T-helper 2 cell (primary cell): ENCODE measurements at regions not wholly inside any gene's neighbourhood (a gene's known extent, or its start where the extent isn't known, plus 50 kb on each side); places are given as distances from the start of the nearest gene placed in this dataset.
"Not testable (repeated sequence)": the region's sequence is repeated elsewhere in the genome, so short reads cannot be mapped to it uniquely, and the experiment has no call there.

ENCODE experiments used
- DNase-seq, 5 experiments: peaks; one replicate each; pipeline versions ENCODE4 v3.0.0 to v3.0.0-alpha.2; 2012 to 2022

DNA sequence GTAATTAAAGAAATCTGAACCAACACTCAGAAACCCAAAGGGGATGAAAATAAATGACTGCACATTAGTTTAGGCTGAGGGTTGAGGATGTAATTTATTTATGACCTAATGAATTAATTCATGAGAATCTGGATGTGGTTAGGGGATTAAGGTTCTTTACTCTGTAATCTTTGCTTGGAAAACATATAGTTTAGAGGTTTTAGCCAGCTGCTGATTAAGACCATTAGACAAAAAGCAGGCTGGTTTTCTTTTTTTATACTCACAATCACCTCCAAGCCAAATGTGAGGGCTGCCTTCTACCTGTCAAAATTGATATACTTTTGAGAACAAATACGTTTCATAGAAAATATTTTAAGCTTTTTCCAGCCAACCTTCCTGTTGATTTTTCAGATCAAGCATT is 2705.8 kb downstream of the PCDH7 start:
- DNase-seq = no peak

DNA sequence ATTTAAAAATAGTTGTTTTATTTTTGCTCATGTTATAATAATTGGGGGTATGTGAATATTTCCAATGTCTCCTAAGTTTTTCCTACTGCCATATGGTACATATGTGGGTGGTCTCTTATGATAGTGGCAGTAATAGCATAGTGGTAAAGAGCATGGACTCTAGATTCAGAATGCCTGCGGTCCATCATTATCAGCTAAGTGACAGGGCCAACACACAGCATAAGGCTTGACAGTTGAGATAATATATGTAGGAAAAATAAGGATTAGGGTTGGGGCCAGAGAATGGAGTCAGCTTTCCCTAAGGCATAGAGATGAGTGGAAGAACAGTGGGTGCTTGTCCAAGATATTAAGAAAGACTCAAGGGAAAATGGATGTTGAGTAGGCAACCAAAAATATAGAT is 2707.5 kb downstream of the PCDH7 start:
- DNase-seq = no peak

DNA sequence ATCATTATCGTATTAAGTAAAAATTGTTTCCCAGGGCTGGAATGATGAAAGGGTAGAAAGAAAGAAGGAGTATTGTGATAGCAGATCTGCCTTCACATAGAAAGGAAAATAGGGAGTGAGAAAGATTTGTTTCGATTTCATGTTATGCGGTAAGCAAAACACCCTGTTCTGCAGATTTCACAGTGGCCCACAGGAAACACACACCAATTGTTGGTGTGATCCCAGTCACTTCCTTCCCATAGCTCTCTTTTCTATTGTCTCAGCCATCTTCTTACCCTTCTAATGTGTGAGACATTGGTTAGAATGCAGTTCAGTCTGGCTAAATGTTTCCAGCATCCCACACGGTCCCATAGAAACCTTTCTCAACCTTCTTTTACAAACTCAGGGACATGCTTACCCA is 2709.8 kb downstream of the PCDH7 start:
- DNase-seq = no peak

DNA sequence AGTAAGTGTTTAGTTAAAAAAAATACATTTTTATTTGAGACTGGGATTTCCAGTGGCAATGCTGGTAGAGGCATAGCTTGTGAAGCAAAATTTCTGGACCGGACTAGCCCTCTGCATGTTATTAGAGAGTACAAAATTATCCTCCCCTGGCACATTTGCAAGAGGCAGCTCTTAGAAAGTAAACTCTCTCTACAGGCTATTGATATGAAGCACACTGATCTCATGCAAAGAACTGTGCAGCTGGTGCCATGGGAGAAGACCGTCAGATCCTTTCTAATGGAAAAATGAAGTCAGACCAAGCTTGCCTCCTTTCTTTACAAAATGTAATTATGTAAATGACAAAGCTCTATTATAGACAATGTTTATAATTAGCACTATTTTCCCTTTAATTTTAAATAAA is 2717.2 kb downstream of the PCDH7 start:
- DNase-seq = no peak

DNA sequence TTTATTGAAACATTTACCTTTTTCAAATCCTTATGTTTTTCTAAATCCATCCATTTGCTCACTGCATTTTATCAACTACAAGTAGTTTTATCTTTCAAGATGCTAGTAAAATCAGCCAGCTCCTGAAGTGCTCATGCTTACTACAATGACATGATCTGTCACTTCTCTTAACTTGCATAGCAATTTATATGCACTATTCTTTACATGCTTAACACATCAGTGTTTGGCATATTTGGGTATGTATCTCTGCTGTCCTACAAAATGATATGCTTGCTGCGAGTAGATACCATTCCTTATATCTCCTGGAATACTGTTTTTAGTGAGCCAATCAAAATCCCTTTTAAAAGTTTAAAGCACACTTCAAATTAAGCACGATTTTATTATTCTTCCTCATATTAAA is 2726.8 kb downstream of the PCDH7 start:
- DNase-seq = no peak

DNA sequence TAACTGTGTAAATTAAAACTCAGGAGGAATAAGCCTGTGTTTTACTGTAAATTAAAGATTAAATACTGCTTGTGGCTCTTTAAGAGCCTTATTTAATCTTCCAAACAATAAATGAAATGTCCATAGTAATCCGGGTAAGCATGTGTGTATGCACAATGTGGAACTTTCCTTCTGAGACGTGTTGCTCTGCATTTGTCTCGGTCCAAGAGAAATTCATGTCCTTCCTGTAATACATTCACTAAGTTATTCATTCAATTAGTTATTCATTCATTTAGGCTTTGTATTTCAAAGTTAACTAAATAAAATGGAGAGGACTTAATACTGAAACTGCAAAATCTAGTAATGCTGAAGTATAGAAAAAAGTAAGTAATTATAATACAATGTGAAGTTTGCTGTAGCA is 2728.8 kb downstream of the PCDH7 start:
- DNase-seq = no peak

DNA sequence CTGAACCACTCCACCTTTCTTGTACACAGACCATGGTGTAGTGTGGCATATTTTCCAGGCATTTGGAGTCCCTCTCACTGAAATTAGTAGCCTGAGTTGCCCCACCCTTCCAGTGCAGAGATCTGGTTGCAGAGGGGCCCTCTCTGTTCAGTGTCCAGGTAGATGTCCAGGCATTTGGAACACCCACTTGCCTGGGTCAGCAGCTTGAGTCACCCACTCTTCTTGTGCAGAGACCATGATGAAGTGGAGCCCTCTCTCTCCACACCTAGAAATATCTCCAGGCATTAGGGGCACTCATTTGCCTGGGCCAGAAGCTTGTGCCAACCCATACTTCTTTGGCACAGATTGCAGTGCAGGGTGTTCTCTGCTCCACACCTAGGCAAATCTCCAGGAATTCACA is 2733.3 kb downstream of the PCDH7 start:
- no peak for DNase-seq

DNA sequence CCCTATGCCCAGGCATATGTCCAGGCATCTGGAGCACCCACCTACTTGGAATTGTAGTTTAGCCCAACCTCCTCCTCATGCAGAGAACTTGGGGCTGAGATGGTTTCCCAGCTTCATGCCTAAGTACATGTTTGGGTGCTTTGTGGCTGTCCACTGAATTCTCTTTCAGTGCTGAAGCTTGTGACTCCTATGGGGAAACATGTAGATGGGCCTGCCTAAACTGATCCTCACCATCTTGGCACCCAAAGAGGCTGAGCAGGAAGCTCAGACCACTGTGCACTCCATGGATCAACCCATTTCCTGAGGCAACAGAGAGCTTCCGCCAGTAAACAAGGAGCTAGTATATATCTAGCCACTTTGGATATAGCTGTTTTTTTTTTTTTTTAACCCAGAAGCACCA is 2733.7 kb downstream of the PCDH7 start:
- DNase-seq = no peak

DNA sequence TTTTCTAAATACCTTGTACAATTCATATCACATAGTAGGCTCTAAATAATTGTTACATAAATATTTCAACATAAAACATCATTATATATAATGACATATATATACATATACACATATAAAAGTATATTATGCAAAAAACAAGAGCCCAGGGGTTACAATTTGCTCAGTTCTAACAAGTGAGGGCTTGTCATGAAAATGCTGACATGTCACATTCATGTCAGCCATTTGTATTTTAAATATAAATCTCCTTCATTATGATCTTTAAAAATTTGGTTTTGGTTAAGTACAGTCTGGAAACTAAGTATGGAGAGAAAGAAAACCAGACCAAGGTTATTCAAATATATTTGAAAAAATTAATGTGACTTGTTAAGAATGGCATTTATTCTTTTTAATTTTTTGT is 2745.4 kb downstream of the PCDH7 start:
- DNase-seq = no peak

DNA sequence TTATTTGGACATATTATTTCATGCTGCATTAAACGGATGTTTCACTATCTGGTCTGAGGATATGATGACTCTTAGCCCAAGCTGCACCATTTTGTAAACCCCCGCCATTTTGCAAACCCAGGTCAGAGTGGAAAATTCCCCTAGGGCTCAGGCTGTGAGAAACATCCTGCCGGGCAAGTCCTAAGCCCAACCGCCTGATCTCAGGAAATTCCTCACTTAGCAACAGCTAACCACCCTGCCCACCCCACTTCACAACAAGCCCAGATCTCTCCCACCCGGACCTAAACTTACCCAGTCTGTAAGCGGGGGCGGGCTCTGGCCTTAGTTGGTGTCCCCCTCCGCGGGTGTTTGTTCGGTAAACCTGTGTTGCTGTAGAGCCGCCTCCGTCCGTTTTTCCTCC is 2747.1 kb downstream of the PCDH7 start:
- no peak for DNase-seq

DNA sequence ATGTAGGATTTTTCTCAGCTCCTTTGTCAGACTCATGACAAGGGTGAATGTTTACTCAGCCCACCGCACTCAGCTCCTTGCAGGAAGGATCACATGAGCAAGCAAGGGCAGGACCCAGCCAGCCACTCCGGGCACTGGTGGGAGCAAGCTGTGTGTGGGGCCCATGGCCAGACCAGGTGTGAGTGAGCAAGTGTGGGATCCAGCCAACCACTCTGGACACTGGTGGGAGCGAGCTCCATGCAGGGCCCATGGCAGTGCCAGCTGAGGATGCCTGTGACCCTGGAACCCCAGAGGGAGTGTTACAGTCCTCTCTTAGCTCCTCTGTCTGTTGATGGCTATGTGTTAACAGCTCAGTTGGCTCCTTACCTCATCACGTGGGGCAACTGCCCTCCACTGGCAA is 2750.6 kb downstream of the PCDH7 start:
- DNase-seq = no peak

DNA sequence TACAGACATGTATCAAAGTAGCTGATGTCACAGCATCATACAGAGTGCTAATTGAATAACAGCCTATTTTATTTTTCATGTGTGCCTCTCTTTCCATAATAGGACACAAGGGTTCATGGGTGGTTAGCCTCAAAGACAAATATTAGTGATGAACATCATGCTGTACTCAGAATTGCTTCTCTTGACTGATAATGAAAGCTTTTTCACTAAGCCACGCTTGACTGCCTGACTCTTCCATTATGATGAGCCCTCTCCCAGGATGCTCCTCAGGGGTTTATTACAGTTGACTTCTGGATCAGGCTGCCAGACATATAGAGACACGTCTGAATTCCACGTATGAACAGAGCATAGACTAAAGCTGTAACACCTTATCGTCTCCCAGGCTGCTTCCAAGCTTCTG is 2757.5 kb downstream of the PCDH7 start:
- no peak for DNase-seq

DNA sequence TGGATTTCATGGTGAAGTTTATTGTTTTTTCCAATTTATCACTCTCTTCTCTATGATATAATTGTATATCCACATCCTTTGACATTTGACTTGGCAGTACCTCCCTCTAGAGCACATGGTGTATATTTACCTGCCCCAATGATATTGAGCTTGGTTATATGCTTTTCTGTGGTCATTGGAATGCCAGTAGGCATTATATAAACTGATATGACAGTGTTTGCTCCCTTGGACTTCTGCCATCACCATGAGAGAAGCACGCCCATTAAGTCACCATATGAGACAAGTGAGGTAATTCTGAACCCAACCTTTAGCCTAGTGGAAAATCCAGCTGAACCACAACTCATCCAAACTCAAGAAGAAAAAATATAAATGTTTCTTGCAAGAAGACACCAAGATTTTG is 2761.5 kb downstream of the ARAP2 start:
- no peak for DNase-seq

DNA sequence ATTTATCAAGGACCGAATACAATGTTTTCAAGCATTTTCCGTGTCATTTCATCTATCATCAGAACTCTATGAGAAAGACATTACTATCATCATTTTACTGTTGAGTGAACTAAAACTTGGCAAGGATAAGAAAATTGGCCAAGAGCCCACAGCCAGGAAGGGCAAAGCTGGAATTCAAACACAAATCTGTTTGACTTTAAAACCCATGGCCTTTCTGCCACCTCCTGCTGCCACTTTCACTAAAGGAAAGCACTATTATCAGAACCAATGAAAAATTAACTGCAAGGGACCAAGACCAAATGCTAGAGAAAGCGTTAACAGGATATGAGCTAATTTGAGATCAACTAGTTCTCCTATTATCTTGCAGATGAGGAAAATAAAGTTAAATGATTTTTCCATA is 2759.2 kb downstream of the ARAP2 start:
- no peak for DNase-seq

DNA sequence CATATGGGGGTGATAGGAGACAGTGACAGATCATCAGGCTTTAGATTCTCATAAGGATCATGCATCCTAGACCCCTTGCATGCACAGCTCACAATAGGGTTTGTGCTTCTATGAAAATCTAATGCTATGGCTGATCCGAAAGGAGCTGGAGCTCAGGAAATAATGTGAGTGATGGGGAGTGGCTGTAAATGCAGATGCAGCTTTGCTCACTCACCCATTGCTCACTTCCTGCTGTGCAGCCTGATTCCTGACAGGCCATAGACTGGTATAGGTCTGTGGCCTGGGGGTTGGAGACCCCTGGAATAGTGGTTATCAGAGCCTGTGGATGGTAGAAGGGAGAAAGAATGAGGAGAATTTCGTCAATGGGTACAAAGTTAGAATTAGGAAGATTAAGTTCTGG is 2751.1 kb downstream of the ARAP2 start:
- DNase-seq = no peak

DNA sequence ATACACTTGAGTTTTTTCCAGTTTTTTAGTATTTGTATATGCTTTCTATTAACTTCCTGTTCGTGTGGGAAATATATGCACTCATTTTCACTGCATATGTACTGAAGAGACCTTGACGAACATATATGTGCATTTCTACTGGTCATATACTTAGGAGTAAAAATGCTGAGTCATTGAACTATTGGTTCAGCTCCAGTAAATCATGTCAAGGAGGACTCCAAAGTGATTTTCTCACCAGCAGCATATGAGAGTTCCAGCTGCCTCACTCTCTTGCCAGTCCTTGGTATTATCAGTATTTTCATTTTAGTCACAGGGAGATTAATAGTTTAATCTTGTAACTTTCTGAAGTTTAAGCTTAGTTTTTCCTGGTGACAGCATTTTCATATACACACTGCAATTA is 2750.2 kb downstream of the ARAP2 start:
- DNase-seq = no peak

DNA sequence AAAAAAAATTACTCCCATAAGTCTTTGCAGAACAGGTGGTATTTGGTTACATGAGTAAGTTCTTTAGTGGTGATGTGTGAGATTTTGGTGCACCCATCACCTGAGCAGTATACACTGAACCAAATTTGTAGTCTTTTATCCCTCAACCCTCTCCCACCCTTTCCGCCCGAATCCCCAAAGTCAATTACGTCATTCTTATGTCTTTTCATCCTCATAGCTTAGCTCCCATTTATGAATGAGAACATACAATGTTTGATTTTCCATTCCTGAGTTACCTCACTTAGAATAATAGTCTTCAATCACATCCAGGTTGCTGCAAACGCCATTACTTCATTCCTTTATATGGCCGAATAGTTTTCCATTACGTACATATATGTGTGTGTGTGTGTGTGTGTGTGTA is 2742.7 kb downstream of the ARAP2 start:
- not testable (repeated sequence) for DNase-seq

DNA sequence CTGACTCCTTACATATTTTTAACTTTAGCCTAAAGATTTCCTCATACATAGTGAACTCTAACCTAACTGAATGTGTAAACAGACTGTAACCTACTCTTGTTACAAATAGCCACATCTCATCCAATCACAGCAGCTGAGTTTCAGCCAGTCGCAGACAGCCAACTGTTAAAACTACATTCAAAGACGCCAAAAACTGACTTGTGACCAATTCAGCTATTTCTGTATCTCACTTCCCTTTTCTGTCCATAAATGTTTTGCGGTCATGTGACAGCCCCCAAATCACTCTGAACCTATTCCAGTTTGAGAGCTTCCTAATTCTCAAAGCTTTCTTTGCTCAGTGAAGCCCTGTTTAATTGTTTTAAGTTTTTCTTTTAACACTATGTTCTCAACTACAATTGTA is 2731.9 kb downstream of the ARAP2 start:
- DNase-seq = no peak

DNA sequence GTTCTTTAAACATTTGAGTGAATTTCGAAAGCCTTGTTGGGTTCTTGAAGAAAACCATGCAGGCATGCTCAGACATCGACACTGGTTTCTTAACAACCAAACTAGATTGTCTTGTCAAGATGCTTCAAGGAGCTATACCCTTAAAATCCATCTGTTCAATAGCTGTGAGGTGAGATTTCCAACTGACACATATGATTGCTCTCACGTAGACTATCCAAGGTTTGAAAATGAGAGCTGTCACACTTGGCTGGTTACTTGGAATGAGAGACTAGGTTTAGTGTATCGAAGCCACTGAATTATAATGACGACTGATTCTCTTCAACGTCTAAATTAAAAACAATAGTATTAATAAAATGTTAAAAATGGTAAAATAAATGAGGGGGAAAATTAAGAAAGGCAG is 2725.5 kb downstream of the ARAP2 start:
- DNase-seq = no peak

DNA sequence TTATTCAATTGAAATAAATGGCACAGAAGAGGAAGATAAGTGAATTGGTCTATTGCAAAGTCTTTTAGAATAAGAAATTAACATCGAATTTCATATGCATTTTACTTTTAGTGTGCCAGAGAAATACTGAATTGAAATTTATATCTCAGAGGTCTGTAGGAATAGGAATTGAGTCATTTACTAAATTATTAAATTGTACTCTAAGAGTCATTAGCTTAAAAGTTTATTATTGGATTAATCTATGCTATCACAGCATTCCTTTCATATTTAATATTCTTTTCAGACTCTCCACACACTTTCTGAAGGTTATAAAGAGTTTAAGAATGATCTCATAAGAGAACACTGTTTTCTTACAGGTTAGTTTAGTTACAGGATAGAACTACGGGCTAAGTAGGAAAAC is 2711.5 kb downstream of the ARAP2 start:
- no peak for DNase-seq

DNA sequence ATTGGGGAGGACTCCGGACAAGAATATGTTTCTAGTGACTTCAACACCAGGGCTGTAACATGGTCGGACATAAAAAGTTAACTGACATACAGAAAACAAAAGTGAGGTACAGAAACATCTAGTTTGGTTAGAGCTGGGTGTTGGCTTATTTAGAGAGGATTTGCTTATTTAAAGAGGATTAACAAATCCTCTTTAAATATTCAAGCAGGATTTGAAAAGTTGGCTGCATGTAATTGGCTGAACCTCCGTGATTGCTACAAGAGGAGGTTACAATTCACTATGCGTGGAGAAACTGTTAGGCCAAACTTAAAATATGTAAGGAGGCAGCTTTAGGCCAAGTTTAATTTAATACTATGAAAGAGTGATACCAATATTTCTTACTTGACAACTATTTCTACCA is 2707.4 kb downstream of the ARAP2 start:
- no peak for DNase-seq

DNA sequence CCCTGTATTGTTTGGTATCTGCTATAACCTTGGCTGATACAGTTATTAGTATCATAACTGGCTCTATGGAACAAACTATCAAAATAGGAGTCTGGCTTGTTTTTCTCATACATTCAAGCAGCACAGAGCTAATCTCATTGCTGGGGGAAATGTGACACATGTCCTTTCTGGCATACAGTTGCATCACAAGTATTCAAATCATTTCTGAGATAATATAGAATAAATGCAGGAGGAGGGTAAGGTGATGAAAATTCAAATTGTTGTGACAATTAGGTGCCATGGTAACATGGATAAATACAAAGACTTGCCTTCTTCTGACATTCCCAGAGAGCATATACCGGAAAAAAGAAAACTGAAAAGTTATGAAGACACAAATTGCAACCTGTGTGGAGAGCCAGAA is 2706.8 kb downstream of the ARAP2 start:
- no peak for DNase-seq

DNA sequence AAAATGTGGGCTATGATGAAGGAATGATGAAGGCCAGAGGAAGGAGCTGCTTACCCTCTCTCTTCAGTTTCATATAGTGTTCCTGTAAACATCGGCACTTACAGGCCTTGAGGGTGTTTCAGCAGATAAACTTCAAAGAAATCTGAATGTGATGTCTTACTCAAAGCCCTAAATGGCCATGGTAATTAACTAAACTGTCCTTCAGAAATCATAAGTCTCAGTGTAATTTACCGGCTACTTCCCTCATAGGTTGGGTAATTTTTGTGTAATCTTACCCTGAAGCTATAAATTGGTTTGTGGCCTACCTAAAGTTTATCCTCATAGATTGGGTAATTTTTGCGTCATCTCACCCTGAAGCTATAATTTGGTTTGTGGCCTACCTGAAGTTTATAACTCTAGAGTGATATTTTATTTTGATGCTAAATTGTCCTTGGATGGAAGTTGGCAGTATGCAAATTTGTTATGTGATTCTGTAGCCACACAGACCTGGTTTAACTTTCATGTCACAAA is 2700.3 kb downstream of the ARAP2 start:
- no peak for DNase-seq

DNA sequence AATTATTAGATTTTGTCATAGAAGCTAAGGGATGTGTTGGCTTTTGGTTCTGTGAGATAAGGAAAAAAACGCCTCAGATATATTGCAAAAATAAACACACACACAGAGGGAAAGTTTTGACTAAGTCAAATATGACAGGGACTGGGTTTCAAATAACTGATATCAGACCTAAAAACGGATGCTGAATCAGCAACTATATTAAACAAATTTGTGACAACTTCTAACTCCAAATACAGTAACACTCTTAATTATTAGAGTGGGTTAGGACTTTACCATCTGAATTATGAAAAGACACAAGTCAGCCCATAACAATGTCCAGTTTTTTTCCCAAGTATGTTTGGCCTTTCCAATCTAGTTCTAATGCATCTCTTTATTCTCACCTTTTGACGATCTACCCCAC is 2693.1 kb downstream of the ARAP2 start:
- DNase-seq = no peak

DNA sequence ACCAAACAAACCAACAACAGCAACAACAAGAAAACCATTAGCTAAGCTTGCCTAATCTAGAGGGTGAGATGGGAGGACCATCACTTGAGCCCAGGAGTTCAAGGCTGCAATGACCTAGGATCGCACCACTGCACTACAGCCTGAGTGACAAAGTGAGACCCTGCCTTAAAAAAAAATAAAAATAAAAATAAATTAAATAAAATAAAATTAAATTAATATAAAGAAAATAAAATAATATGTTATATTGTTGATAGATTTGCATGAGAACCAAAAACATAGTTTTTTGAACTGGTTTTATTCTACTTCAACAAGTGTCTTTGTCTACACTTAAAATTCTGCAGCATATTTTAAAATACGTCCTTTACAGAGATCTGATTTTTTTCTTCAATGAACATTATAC is 2683.1 kb downstream of the ARAP2 start:
- DNase-seq = no peak

DNA sequence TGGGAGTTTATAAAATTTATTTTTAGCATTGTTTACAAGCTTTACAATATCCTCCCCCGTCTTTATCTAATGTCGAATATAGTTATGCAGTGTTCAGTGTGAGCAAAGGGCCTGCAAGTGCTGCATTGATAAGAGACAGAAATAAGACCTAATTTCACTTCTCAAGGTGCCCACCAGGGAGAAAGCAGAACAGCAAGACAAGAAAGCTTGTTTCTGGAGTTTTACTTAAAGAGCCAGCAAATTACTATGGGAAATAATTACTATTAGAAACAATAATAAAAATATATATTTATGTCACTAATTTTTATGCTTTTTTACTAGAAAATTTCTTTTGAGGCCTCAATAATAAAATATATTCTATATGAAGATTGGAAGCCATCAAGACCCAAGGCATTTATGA is 2677.7 kb downstream of the ARAP2 start:
- no peak for DNase-seq
